ENCODE measurements at regions not wholly inside any gene's neighbourhood (a gene's known extent, or its start where the extent isn't known, plus 50 kb on each side); places are given as distances from the start of the nearest gene placed in this dataset.

GRCh38 chr1:235052067-235053008 lies 76.3 kb downstream of the TOMM20 start (continued):
- TF ChIP-seq PBX2 (CRISPR knock-in tag; IDR thresholded peaks at IDR 0.05; ENCODE audit: low read depth) = no peak
- TF ChIP-seq PBX2 (tag; conservative IDR thresholded peaks at IDR 0.05; ENCODE audit: low read depth) = peak; percentile 83
- TF ChIP-seq ILF3 (IDR thresholded peaks at IDR 0.05; ENCODE audit: borderline replicate concordance) = no peak
- TF ChIP-seq NCOA6 (IDR thresholded peaks at IDR 0.05) = no peak
- TF ChIP-seq MGA (IDR thresholded peaks at IDR 0.05) = peak; percentile 51
- TF ChIP-seq CTCF (IDR thresholded peaks at IDR 0.05 in 2 of 3, conservative IDR thresholded peaks at IDR 0.05 in 1 of 3; ENCODE audit: insufficient read depth in 2 of 3, low read depth in 1 of 3, low read length in 3 of 3) = peak in 1 of 3 experiments; percentile 7; a peak in 1 of 6 replicates

Measured in K562 (cell line).